ENCODE measurements at regions not wholly inside any gene's neighbourhood (a gene's known extent, or its start where the extent isn't known, plus 50 kb on each side); places are given as distances from the start of the nearest gene placed in this dataset.

GRCh38 chr4:32986236-32986635, 2266.1 kb downstream of the PCDH7 start:
- Mint-ChIP-seq H3K4me1 (no peaks in the 10 kb centered on the region), H3K4me3 (no peak overlapping the region), H3K9me3 (peaks cover 7% of the 10 kb centered on the region), H3K36me3 (ENCODE audit: low read depth) (no peaks in the 10 kb centered on the region), H3K27ac (no peak overlapping the region), H3K27me3 (no peaks in the 10 kb centered on the region)
- no peak for DNase-seq
- intact Hi-C loops (cut with micrococcal nuclease) = no loop called here

DNA sequence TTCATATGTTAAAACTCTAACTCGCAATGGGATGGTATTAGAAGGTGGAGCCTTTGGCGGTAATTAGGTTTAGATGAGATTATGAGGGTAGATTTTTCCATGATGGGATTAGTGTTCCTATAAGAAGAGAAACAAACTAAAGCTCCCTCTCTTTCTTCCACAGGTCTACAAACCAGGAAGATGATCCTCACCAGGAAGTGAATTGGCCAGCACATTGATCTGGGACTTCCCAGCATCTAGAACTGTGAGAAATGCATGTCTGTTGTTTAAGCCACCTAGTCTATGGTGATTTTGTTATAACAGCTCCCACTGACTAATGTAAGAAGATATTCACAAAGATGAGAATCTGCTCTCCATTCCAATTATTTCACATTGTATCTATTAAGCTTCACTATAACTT, 2266.9 kb downstream of the PCDH7 start:
- Mint-ChIP-seq H3K4me1 (no peaks in the 10 kb centered on the region), H3K4me3 (no peak overlapping the region), H3K27ac (no peak overlapping the region), H3K36me3 (ENCODE audit: low read depth) (no peaks in the 10 kb centered on the region), H3K27me3 (no peaks in the 10 kb centered on the region), H3K9me3 (peaks cover 3% of the 10 kb centered on the region)
- intact Hi-C loops (cut with micrococcal nuclease) = no loop called here
- DNase-seq = no peak

DNA sequence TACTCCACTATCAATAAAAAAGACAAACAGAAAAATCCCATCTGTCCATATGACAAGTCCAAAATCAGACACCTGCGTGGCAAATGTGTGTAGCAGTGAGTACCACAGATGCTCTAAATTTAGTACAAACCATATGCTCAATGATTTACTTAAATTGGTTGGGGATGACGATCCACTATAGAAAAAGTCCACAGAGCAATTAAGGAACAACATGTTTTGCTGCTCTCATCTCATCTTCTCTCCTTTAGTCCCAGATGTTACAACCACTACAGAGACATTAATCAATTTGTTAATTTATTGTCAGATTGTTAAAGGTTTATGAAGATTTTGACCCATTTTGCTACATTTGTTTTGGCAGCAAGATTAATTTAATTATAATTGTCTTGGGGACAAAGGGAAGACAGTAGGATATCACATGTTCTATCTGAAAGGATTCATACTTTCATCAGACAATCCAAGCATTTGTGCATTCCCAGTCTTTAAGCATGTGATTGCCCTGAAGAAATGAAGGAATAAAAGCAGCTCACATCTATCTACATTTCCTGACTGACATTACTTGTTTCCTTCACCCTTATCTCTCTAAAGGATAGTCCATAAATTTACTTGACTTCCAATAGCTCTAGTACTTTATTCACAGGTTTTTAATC, 2268.1 kb downstream of the PCDH7 start:
- Mint-ChIP-seq H3K27me3 (no peaks in the 10 kb centered on the region), H3K4me3 (no peak overlapping the region), H3K27ac (no peak overlapping the region), H3K4me1 (no peaks in the 10 kb centered on the region), H3K9me3 (peaks cover 3% of the 10 kb centered on the region), H3K36me3 (ENCODE audit: low read depth) (no peaks in the 10 kb centered on the region)
- no peak for DNase-seq
- intact Hi-C loops (cut with micrococcal nuclease) = no loop called here

GRCh38 chr4:32991663-32992062, 2271.5 kb downstream of the PCDH7 start:
- Mint-ChIP-seq H3K9me3 (peaks cover 3% of the 10 kb centered on the region), H3K27ac (no peak overlapping the region), H3K4me1 (no peaks in the 10 kb centered on the region), H3K4me3 (no peak overlapping the region), H3K36me3 (ENCODE audit: low read depth) (no peaks in the 10 kb centered on the region), H3K27me3 (no peaks in the 10 kb centered on the region)
- DNase-seq = no peak
- intact Hi-C loops (cut with micrococcal nuclease) = no loop called here

GRCh38 chr4:32994981-32995881, 2275.1 kb downstream of the PCDH7 start:
- H3K4me1 Mint-ChIP-seq = no peaks in the 10 kb centered on the region
- no peaks in the 10 kb centered on the region for H3K27me3 Mint-ChIP-seq
- no peak overlapping the region for H3K27ac Mint-ChIP-seq
- intact Hi-C loops (cut with micrococcal nuclease) = no loop called here
- no peak for DNase-seq
- no peak overlapping the region for H3K4me3 Mint-ChIP-seq
- no peaks in the 10 kb centered on the region for H3K36me3 Mint-ChIP-seq (ENCODE audit: low read depth)
- peaks cover 11% of the 10 kb centered on the region for H3K9me3 Mint-ChIP-seq

DNA sequence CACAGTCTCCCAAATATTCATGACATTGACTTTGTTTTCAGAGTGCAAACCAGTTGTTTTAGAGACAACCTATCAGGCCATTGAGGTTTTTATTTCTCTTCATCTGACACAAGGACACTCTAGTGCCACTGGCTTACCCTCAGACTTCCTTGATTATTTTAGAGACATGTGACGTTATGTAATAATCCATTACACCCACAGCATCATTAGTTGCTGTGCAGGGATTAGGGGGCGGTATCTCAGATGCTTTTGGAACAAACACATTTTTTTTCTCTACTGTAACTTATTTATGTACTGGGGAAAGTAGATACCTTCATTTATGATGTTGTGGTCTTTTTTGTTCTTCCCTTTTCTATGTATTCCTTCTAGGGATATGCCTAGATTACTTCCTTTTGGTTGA, 2293.1 kb downstream of the PCDH7 start:
- H3K36me3 Mint-ChIP-seq (ENCODE audit: low read depth) = no peaks in the 10 kb centered on the region
- H3K27ac Mint-ChIP-seq = no peak overlapping the region
- no peaks in the 10 kb centered on the region for H3K27me3 Mint-ChIP-seq
- H3K9me3 Mint-ChIP-seq = no peaks in the 10 kb centered on the region
- no peak overlapping the region for H3K4me3 Mint-ChIP-seq
- no peaks in the 10 kb centered on the region for H3K4me1 Mint-ChIP-seq
- intact Hi-C loops (cut with micrococcal nuclease) = no loop called here
- no peak for DNase-seq

- H3K4me3 Mint-ChIP-seq = no peak overlapping the region
- no peaks in the 10 kb centered on the region for H3K27me3 Mint-ChIP-seq
- no peaks in the 10 kb centered on the region for H3K4me1 Mint-ChIP-seq
- no peaks in the 10 kb centered on the region for H3K9me3 Mint-ChIP-seq
- H3K27ac Mint-ChIP-seq = no peak overlapping the region
- H3K36me3 Mint-ChIP-seq (ENCODE audit: low read depth) = no peaks in the 10 kb centered on the region
- intact Hi-C loops (cut with micrococcal nuclease) = no loop called here
- no peak for DNase-seq
These were observed 2305.1 kb downstream of the PCDH7 start for GRCh38 chr4:33025236-33025635.

- H3K9me3 Mint-ChIP-seq = no peaks in the 10 kb centered on the region
- H3K27me3 Mint-ChIP-seq = no peaks in the 10 kb centered on the region
- no peak overlapping the region for H3K27ac Mint-ChIP-seq
- H3K4me3 Mint-ChIP-seq = no peak overlapping the region
- H3K4me1 Mint-ChIP-seq = no peaks in the 10 kb centered on the region
- intact Hi-C loops (cut with micrococcal nuclease) = no loop called here
- DNase-seq = no peak
- no peaks in the 10 kb centered on the region for H3K36me3 Mint-ChIP-seq (ENCODE audit: low read depth)
These were observed 2309.8 kb downstream of the PCDH7 start for GRCh38 chr4:33029976-33030375.

DNA sequence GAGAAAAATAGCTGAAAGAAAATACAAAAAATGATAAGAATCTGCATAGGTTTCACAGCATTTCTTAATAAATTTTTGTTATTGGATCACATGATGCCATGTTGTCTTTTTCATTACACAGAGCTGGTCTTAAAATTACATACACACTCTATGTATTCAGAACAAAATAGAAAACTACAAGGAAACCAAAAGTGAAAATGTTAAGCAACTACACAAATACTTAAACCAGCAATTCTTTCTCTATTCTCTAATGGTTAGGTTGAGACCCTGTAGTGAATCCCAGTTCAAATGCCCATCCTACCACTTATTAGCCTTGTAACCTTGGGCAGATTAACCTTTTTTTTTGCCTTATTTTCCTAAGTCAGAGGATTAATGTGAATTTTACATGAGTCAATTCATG, 2311.2 kb downstream of the PCDH7 start:
- Mint-ChIP-seq H3K4me1 (no peaks in the 10 kb centered on the region), H3K27ac (no peak overlapping the region), H3K9me3 (no peaks in the 10 kb centered on the region), H3K36me3 (ENCODE audit: low read depth) (no peaks in the 10 kb centered on the region), H3K27me3 (no peaks in the 10 kb centered on the region), H3K4me3 (no peak overlapping the region)
- DNase-seq = no peak
- intact Hi-C loops (cut with micrococcal nuclease) = no loop called here

DNA sequence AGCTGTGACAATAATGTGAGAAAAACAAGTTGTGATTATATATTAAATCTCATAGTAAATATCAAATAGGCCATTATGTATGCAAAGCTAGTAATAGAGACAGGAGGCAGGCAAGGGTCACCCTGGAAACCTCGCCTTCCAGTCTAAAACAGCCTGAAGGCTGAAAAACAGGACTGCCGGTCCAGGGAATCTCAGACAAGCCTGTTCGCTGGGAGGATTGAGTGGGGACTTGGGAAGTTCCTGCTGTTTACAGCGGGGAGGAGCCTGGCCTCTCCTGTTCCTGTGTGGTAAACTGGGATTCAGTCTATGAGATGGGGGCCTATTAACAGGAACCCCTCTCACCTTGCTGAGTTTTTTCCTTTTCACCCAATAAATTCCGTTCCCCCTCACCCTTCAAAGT, 2317.3 kb downstream of the PCDH7 start:
- Mint-ChIP-seq H3K4me1 (no peaks in the 10 kb centered on the region), H3K27me3 (no peaks in the 10 kb centered on the region), H3K9me3 (no peaks in the 10 kb centered on the region)

DNA sequence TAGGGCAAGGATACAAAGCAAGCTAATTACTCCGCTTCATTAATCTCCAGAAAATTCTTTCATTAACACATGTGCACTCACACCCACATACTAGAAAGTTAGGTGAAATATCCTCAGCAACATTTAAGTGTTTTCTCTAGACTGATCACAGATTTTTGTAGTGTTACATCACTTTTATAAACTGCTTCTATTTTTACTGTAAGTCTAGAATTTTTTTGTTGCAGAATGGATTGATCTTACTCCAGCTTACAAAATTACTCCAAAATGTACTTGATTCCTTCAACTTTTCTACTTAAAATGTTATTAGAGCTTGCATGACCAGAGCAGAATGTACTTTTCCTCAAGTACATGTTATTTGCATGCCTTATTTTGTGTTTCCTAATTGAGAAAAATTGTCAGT, 2325.2 kb downstream of the PCDH7 start:
- intact Hi-C loops (cut with micrococcal nuclease) = no loop called here
- Mint-ChIP-seq H3K9me3 (no peaks in the 10 kb centered on the region), H3K4me3 (no peak overlapping the region), H3K36me3 (ENCODE audit: low read depth) (no peaks in the 10 kb centered on the region), H3K27ac (no peak overlapping the region), H3K27me3 (no peaks in the 10 kb centered on the region), H3K4me1 (no peaks in the 10 kb centered on the region)
- no peak for DNase-seq

More for the DNA sequence above, 2317.3 kb downstream of the PCDH7 start:
- no peak overlapping the region for H3K4me3 Mint-ChIP-seq
- no peaks in the 10 kb centered on the region for H3K36me3 Mint-ChIP-seq (ENCODE audit: low read depth)
- no peak for DNase-seq
- intact Hi-C loops (cut with micrococcal nuclease) = no loop called here
- no peak overlapping the region for H3K27ac Mint-ChIP-seq

GRCh38 chr4:33052241-33052640, 2332.1 kb downstream of the PCDH7 start:
- Mint-ChIP-seq H3K4me1 (no peaks in the 10 kb centered on the region), H3K9me3 (no peaks in the 10 kb centered on the region), H3K4me3 (no peak overlapping the region), H3K27me3 (no peaks in the 10 kb centered on the region), H3K27ac (no peak overlapping the region), H3K36me3 (ENCODE audit: low read depth) (no peaks in the 10 kb centered on the region)
- intact Hi-C loops (cut with micrococcal nuclease) = loop anchor here (5.0 kb wide), 1 partner anchor 50 kb away; no protein-coding TSS in a partner anchor
- no peak for DNase-seq

- H3K27me3 Mint-ChIP-seq = no peaks in the 10 kb centered on the region
- no peak for DNase-seq
- H3K27ac Mint-ChIP-seq = no peak overlapping the region
- H3K4me1 Mint-ChIP-seq = no peaks in the 10 kb centered on the region
- intact Hi-C loops (cut with micrococcal nuclease) = loop anchor here (5.0 kb wide), 1 partner anchor 52 kb away; no protein-coding TSS in a partner anchor
- H3K9me3 Mint-ChIP-seq = no peaks in the 10 kb centered on the region
- no peaks in the 10 kb centered on the region for H3K36me3 Mint-ChIP-seq (ENCODE audit: low read depth)
- no peak overlapping the region for H3K4me3 Mint-ChIP-seq
These were observed 2334.0 kb downstream of the PCDH7 start for GRCh38 chr4:33054161-33054560.

- H3K27me3 Mint-ChIP-seq = no peaks in the 10 kb centered on the region
- no peaks in the 10 kb centered on the region for H3K36me3 Mint-ChIP-seq (ENCODE audit: low read depth)
- H3K4me1 Mint-ChIP-seq = no peaks in the 10 kb centered on the region
- no peak overlapping the region for H3K4me3 Mint-ChIP-seq
- no peak for DNase-seq
- no peaks in the 10 kb centered on the region for H3K9me3 Mint-ChIP-seq
- intact Hi-C loops (cut with micrococcal nuclease) = loop anchor here (5.0 kb wide), 1 partner anchor 52 kb away; no protein-coding TSS in a partner anchor
- H3K27ac Mint-ChIP-seq = no peak overlapping the region
These were observed 2334.6 kb downstream of the PCDH7 start for GRCh38 chr4:33054656-33055196.
